ENCODE measurements at regions not wholly inside any gene's neighbourhood (a gene's known extent, or its start where the extent isn't known, plus 50 kb on each side); places are given as distances from the start of the nearest gene placed in this dataset.

- Mint-ChIP-seq H3K9me3 (no peaks in the 10 kb centered on the region), H3K4me3 (no peak overlapping the region), H3K4me1 (ENCODE audit: low read depth) (peaks cover 24% of the 10 kb centered on the region), H3K27me3 (ENCODE audit: insufficient read depth) (no peaks in the 10 kb centered on the region), H3K36me3 (ENCODE audit: low read depth) (peaks cover 2% of the 10 kb centered on the region), H3K27ac (no peak overlapping the region)
- intact Hi-C loops (cut with micrococcal nuclease), result no loop called here
- DNase-seq (ENCODE audit: low spot score), result no peak
Observed at GRCh38 chr6:15768999-15769398, 106.2 kb upstream of the DTNBP1 start.

DNA sequence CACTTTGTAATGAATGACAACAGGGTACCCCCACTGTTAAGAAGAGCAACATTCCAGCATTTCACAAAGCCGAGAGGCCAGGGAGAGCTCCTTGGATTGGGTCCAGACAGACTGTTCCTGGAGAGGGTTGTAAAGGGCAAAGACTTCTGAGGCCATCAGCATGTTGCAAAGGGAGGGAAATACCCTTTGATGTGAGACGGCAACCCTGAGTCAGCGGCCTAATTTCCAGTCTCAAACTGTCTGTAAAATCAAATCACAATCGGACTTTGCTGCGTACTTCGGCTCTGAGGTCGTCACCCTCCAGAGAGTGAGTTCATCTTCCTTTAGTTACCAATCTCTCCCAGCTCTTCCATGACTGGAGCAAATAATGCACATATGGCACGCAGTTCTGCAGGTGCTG, 101.0 kb upstream of the DTNBP1 start:
- intact Hi-C loops (cut with micrococcal nuclease), result no loop called here
- no peak overlapping the region for H3K4me3 Mint-ChIP-seq
- H3K4me1 Mint-ChIP-seq (ENCODE audit: low read depth), result no peaks in the 10 kb centered on the region
- no peaks in the 10 kb centered on the region for H3K36me3 Mint-ChIP-seq (ENCODE audit: low read depth)
- H3K27ac Mint-ChIP-seq, result no peak overlapping the region
- no peak for DNase-seq (ENCODE audit: low spot score)
- H3K9me3 Mint-ChIP-seq, result no peaks in the 10 kb centered on the region
- peaks cover 3% of the 10 kb centered on the region for H3K27me3 Mint-ChIP-seq (ENCODE audit: insufficient read depth)

DNA sequence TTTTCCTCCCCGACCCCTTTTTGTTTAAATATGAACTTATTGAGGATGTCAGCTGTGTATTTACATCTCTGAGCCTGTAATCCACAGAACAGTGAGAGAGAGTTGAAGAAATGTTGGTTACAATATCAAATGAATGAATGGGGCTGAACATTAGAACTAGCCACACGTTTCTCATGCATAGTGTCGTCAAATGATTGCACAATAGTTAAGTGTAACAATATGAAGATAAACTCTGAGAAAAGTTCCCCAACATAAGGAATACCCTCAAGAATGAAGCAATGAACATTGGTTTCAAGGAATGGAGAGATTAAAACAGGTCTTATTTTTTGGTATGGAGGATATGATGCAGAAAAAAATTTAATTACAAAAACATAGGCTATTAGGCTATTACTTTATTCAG, 100.5 kb upstream of the DTNBP1 start:
- no peak overlapping the region for H3K4me3 Mint-ChIP-seq
- no peaks in the 10 kb centered on the region for H3K9me3 Mint-ChIP-seq
- H3K4me1 Mint-ChIP-seq (ENCODE audit: low read depth), result no peaks in the 10 kb centered on the region
- peaks cover 3% of the 10 kb centered on the region for H3K27me3 Mint-ChIP-seq (ENCODE audit: insufficient read depth)
- intact Hi-C loops (cut with micrococcal nuclease), result no loop called here
- H3K27ac Mint-ChIP-seq, result no peak overlapping the region
- DNase-seq (ENCODE audit: low spot score), result no peak
- no peaks in the 10 kb centered on the region for H3K36me3 Mint-ChIP-seq (ENCODE audit: low read depth)

DNA sequence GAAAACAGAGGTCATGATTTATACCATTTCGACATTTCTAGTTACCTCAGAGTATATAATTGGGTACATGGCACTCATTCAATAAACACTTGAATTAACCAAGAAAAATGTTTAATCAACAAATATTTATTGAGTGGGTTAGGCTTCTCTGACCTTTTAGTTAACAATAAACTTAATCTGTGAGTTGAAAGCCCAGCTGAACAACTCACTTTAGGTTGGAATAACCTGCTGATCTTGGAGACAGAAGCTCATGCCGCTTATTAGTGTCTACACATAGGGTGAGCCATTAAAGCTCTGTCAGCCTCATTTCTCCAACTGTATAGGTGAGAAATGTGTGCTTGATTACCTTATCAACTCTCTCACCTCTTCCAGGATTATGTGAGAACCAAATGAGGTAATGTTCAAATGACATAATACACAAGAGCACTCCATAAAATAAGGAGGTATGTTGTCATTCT, 98.2 kb upstream of the DTNBP1 start:
- no peaks in the 10 kb centered on the region for H3K4me1 Mint-ChIP-seq (ENCODE audit: low read depth)
- H3K4me3 Mint-ChIP-seq, result no peak overlapping the region
- H3K27me3 Mint-ChIP-seq (ENCODE audit: insufficient read depth), result peaks cover 3% of the 10 kb centered on the region
- no peaks in the 10 kb centered on the region for H3K9me3 Mint-ChIP-seq
- no peaks in the 10 kb centered on the region for H3K36me3 Mint-ChIP-seq (ENCODE audit: low read depth)
- intact Hi-C loops (cut with micrococcal nuclease), result no loop called here
- DNase-seq (ENCODE audit: low spot score), result no peak
- H3K27ac Mint-ChIP-seq, result no peak overlapping the region

GRCh38 chr6:15758631-15759215, 95.9 kb upstream of the DTNBP1 start:
- H3K27ac Mint-ChIP-seq, result no peak overlapping the region
- DNase-seq (ENCODE audit: low spot score), result no peak
- H3K9me3 Mint-ChIP-seq, result no peaks in the 10 kb centered on the region
- no peaks in the 10 kb centered on the region for H3K4me1 Mint-ChIP-seq (ENCODE audit: low read depth)
- H3K27me3 Mint-ChIP-seq (ENCODE audit: insufficient read depth), result peaks cover 3% of the 10 kb centered on the region
- intact Hi-C loops (cut with micrococcal nuclease), result no loop called here
- H3K4me3 Mint-ChIP-seq, result no peak overlapping the region
- no peaks in the 10 kb centered on the region for H3K36me3 Mint-ChIP-seq (ENCODE audit: low read depth)

DNA sequence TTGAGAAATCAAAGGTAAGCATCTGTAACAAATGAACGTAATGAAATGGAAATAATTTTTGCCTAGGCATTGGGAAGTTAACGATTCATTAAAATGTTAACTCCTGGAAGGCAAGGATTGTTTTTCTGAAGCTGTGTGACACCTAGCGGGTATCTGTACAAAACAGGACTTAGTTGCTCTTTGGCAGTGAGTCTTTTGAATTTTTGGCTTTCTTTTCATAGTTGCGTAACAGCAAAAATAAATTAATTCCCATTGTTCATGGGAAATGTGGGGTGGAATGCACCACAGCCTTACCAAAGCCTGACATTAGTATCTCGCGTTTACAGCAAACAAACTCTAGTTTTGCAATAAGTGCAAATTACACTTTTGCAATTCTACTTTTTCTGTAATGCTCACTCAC, 92.7 kb upstream of the DTNBP1 start:
- H3K9me3 Mint-ChIP-seq, result no peaks in the 10 kb centered on the region
- no peak for DNase-seq (ENCODE audit: low spot score)
- no peak overlapping the region for H3K4me3 Mint-ChIP-seq
- intact Hi-C loops (cut with micrococcal nuclease), result no loop called here
- peaks cover 3% of the 10 kb centered on the region for H3K27me3 Mint-ChIP-seq (ENCODE audit: insufficient read depth)
- H3K27ac Mint-ChIP-seq, result no peak overlapping the region
- no peaks in the 10 kb centered on the region for H3K36me3 Mint-ChIP-seq (ENCODE audit: low read depth)
- no peaks in the 10 kb centered on the region for H3K4me1 Mint-ChIP-seq (ENCODE audit: low read depth)

DNA sequence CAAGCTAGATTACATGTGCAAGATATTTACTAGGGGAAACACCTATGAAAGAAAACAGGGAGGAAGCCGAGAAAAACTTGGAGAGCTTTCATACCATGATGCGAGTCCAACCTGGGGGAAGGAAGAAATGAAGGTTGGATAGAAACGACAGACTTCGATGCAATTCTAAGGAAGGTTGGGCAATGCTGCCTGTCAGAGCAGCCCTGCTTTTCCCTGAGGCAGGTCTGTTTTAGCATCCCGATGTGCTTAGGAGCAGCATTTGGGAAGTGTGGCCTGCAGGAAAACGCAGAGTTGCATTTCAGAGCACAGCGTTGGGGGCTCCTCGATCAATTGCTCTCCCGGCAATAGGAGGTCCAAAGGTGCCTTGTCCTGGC, 91.9 kb upstream of the DTNBP1 start:
- no peak overlapping the region for H3K27ac Mint-ChIP-seq
- no peaks in the 10 kb centered on the region for H3K36me3 Mint-ChIP-seq (ENCODE audit: low read depth)
- H3K4me1 Mint-ChIP-seq (ENCODE audit: low read depth), result no peaks in the 10 kb centered on the region
- H3K27me3 Mint-ChIP-seq (ENCODE audit: insufficient read depth), result no peaks in the 10 kb centered on the region
- no peaks in the 10 kb centered on the region for H3K9me3 Mint-ChIP-seq
- no peak overlapping the region for H3K4me3 Mint-ChIP-seq
- intact Hi-C loops (cut with micrococcal nuclease), result no loop called here
- DNase-seq (ENCODE audit: low spot score), result no peak

DNA sequence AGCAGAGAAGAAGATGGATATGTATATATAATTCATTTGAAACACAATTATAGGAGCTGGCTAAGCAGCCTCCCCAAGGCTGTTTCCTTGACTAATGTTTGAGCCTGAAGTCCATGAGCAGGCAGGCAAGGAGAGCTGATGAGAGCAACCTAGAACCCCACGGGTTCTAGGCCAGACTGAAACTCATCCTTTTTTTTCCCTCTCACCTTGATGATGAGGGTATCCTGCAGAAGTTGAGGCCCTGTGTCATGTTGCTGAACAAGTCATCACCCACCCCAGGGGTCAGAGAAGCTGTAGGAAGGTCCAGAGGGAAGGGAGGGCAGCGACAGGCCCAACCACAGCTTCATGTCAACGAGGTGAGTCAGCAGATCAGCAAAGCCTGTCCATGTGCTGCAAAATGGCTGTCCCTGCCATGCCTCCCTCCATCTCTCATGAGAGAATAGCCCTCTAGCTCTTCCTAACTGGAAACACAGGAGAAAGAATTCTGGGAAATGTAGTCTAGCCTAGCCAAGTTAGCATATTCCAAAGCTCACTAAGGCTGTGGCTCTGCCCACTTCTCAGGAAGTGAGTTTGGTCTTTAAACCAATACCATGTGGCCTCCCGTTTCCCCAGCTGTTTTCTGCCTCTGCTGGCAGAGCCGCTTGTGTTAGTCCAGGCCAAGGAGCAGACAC, 91.3 kb upstream of the DTNBP1 start:
- no peak overlapping the region for H3K4me3 Mint-ChIP-seq
- DNase-seq (ENCODE audit: low spot score), result no peak
- no peaks in the 10 kb centered on the region for H3K36me3 Mint-ChIP-seq (ENCODE audit: low read depth)
- intact Hi-C loops (cut with micrococcal nuclease), result no loop called here
- no peaks in the 10 kb centered on the region for H3K27me3 Mint-ChIP-seq (ENCODE audit: insufficient read depth)
- H3K9me3 Mint-ChIP-seq, result no peaks in the 10 kb centered on the region
- no peak overlapping the region for H3K27ac Mint-ChIP-seq
- no peaks in the 10 kb centered on the region for H3K4me1 Mint-ChIP-seq (ENCODE audit: low read depth)

DNA sequence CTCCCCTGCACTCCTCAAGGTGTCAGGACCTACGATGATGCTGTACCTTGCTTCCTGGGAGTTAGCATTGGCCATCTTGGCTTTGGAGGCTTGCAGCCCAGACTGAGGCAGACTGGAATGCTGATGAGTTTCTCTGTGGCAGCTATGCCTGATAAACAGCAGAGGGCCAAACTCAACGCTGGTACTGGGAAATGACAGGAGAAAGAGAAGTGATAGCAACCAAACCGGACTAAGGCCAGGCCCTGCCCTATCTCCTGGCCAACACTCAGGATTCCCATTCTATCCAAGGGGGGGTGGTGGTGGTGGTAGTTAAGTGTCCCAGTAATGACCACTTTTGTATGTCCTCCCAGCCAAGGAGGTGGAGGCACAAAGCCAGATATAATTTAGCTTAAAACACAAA, 90.0 kb upstream of the DTNBP1 start:
- Mint-ChIP-seq H3K36me3 (ENCODE audit: low read depth) (no peaks in the 10 kb centered on the region), H3K4me3 (no peak overlapping the region), H3K27me3 (ENCODE audit: insufficient read depth) (no peaks in the 10 kb centered on the region), H3K9me3 (no peaks in the 10 kb centered on the region), H3K27ac (no peak overlapping the region), H3K4me1 (ENCODE audit: low read depth) (no peaks in the 10 kb centered on the region)
- no peak for DNase-seq (ENCODE audit: low spot score)
- intact Hi-C loops (cut with micrococcal nuclease), result no loop called here

GRCh38 chr6:15751721-15752350, 89.0 kb upstream of the DTNBP1 start:
- DNase-seq (ENCODE audit: low spot score), result no peak
- Mint-ChIP-seq H3K36me3 (ENCODE audit: low read depth) (no peaks in the 10 kb centered on the region), H3K27me3 (ENCODE audit: insufficient read depth) (no peaks in the 10 kb centered on the region), H3K4me3 (no peak overlapping the region), H3K27ac (no peak overlapping the region), H3K9me3 (no peaks in the 10 kb centered on the region), H3K4me1 (ENCODE audit: low read depth) (no peaks in the 10 kb centered on the region)
- intact Hi-C loops (cut with micrococcal nuclease), result no loop called here

DNA sequence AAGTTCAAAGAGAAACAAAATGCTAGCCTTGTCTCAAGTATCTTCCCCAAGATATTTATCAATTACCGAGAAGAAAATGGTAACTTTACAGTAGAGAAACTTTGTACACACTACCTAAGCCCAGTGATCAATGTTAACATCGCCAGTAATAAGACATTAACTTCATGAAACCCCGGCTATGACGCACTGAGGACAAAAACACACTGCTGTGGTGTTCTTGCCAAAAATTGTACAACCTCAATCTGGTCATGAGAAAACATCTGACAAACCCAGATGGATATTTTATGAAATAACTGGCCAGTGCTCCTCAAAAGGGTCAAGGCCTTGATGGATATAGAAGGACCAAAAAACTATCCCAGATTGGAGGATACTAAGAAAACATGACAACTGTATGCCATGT, 85.5 kb upstream of the DTNBP1 start:
- Mint-ChIP-seq H3K36me3 (ENCODE audit: low read depth) (no peaks in the 10 kb centered on the region), H3K4me1 (ENCODE audit: low read depth) (no peaks in the 10 kb centered on the region), H3K9me3 (no peaks in the 10 kb centered on the region), H3K4me3 (no peak overlapping the region), H3K27me3 (ENCODE audit: insufficient read depth) (no peaks in the 10 kb centered on the region), H3K27ac (no peak overlapping the region)
- no peak for DNase-seq (ENCODE audit: low spot score)
- intact Hi-C loops (cut with micrococcal nuclease), result no loop called here

DNA sequence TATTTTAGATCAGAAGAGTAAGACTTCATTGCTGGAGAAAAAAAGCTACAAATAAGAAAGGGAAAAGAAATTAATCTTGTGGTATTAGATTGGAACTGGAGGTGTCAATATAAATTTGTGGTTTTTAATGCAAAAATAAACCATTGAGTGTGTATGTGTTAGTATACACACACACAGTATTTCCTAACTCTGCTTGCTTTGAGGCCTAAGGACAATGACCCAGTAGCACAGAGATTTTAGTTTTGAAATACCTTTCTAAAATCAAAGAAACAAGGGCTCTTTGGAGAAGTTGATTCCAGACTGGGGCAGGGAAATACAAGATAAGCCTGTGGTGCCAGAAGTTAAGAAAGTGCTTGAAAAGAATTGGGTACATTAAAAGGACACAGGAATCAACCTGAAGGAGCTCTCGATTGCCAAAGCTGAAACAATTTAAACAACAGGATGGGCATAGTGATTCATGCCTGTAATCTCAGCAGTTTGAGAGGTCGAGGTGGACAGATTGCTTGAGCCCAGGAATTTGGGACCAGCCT, 84.6 kb upstream of the DTNBP1 start:
- Mint-ChIP-seq H3K4me3 (no peak overlapping the region), H3K27ac (no peak overlapping the region), H3K4me1 (ENCODE audit: low read depth) (no peaks in the 10 kb centered on the region), H3K9me3 (no peaks in the 10 kb centered on the region), H3K36me3 (ENCODE audit: low read depth) (no peaks in the 10 kb centered on the region), H3K27me3 (ENCODE audit: insufficient read depth) (no peaks in the 10 kb centered on the region)
- no peak for DNase-seq (ENCODE audit: low spot score)
- intact Hi-C loops (cut with micrococcal nuclease), result no loop called here

DNA sequence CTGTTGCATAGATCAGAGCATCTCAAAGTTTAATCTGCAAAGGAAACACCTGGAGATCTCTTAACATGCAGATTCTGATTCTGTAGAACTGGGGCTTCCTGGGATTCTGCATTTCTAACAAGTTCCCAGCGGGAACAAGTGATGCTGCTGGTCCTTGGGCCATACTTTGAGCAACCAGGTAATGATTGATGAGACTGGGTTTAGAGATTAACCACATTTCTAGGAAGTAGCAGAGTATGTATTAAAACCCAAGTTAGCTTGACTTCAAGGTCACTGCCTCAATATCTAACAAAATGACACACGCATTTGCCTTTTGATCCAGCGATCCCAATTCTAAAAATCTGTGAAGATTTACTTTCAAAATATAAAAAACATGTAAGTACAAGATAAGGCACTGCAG, 83.0 kb upstream of the DTNBP1 start:
- no peaks in the 10 kb centered on the region for H3K9me3 Mint-ChIP-seq
- DNase-seq (ENCODE audit: low spot score), result no peak

More for the DNA sequence above, 83.0 kb upstream of the DTNBP1 start:
- Mint-ChIP-seq H3K27me3 (ENCODE audit: insufficient read depth) (no peaks in the 10 kb centered on the region), H3K36me3 (ENCODE audit: low read depth) (no peaks in the 10 kb centered on the region), H3K4me3 (no peak overlapping the region), H3K4me1 (ENCODE audit: low read depth) (no peaks in the 10 kb centered on the region), H3K27ac (no peak overlapping the region)
- intact Hi-C loops (cut with micrococcal nuclease), result no loop called here

All from activated T-helper 1 cell treated with anti-CD3 and anti-CD28 coated beads, Interleukin-12 subunit alpha, Interleukin-12 subunit beta, Interleukin-2, Interleukin-4 antibody, amounts not matched to agents 30 ng/mL and 10 ng/mL and 1 ng/mL, durations not matched to agents 14 hours and 24 hours and 36 hours (primary cell).